ENCODE measurements at regions not wholly inside any gene's neighbourhood (a gene's known extent, or its start where the extent isn't known, plus 50 kb on each side); places are given as distances from the start of the nearest gene placed in this dataset.
"Not testable (repeated sequence)": the region's sequence is repeated elsewhere in the genome, so short reads cannot be mapped to it uniquely, and the experiment has no call there.

DNA sequence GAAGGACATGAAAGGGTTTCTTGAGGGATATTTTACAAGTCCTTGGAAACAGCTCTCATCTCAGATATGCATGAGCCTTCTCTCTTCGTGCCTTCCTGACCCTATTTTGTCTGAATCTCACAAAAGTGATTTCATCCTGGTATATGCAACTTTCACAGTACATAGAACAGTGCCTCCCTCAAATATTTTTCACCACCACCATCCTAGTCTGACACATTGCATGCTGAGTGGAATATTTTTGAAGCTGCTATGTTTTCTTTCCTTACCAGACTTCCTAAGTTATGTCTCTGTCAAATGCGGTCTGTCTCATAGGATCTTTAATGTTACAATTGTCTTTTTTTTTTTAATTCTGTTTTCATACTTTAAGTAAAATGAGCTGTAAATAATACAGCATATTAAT lies 673.3 kb upstream of the LRRN3 start:
- DNase-seq, result no peak

DNA sequence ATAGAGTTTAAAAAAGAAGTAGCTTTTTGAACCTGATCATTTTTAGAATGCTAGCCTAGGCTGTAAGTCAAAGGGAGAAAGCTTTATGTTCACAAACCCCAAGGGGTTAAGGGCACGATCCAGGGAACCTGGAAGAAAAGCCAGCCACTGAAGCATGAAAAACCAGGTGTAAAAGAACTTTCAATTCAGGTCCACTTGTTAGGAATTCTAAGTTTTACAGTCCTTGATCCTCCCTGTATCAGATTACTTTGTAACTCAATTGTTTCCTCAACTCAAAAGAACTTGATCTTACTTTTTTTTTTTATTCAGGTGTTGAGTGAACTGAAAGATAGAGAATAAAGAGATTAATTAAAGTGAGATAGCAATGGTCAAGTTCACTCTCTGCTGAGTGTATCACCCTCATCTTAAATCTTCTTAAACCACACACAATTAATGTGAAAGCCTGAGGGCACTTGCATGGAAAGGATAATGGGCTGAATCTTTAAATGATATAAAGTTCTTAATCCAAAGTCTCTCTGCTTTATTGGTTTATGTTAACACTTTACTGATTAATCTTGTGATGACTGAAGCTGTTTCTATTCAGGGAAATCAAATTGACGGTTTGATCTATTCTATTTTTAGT lies 672.2 kb upstream of the LRRN3 start:
- no peak for DNase-seq

DNA sequence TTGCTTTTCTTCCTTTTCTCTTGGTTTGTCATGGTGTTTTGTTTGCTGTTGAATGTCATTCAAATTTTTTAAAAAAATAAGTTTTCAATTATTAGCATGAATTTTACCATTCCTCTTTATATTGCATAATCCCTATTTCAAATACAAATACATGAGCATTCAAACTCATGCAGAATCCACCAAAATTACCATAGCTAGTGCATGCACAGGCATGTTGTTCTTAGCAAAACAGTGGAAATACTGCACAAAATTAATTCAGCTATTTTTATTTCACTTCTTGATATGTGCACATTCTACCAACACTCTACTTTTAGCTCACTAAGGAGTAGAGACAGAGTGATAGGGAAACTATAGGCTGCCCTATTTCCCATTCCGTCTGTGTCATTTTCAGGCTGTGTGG lies 670.1 kb upstream of the LRRN3 start:
- no peak for DNase-seq

DNA sequence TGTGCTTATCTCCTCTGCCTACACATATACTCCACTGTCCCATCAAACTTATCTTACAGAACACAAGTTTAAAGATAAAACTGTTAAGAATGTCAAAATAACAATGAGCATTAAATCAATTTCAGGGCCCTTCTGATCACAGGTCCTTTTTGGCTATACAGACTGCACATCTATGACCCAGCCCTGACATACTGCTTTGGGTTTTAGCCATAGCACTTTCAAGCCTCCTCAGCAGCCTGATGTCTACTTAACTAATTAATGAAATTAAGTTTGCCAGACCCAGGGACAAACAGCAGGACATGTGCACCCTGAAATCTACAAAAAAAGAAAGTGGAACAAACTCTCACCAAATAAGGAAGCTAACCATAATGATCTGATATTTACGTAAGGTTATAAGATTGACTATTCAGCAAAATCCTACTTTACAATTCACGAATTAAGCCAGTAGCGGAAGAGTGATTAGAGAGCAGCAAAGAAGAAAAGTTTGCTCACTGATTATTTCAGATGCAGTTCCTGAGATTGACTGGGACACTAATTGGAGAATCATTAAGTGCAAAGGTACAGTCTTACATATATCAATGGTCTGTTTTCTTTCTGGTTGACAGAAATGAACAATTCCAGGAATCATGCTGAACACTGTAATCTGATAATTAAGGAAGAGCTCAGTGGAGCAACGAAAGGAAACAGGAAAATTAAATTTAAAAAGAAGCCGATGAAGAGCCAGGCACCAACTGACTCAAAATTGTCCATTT lies 669.3 kb upstream of the LRRN3 start:
- DNase-seq, result no peak

DNA sequence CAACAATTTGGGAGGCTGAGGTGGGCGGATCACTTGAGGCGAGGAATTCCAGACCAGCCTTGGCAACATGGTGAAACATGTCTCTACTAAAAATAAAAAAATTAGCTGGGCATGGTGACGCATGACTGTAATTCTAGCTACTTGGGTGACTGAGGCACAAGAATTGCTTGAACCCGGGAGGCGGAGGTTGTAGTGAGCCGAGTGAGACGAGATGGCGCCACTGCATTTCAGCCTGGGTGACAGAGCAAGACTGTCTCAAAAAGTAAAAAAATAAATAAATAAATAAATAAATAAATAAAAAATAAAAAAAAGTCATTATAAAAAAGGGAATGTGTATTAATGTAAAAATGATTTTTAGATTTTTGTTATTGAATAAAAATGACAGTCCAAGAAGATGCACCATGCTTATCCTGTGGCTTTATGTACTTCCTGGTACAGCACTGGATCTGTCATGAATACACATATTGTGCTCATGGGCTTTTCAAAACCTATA lies 658.8 kb upstream of the LRRN3 start:
- no peak for DNase-seq

DNA sequence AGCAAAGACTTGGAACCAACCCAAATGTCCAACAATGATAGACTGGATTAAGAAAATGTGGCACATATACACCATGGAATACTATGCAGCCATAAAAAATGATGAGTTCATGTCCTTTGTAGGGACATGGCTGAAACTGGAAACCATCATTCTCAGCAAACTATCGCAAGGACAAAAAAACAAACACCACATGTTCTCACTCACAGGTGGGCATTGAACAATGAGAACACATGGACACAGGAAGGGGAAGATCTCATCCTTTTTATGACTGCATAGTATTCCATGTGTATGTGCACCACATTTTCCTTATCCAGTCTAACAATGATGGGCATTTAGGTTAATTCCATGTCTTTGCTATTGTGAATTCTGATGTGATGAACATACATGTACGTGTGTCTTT lies 652.0 kb upstream of the LRRN3 start:
- DNase-seq, result not testable (repeated sequence)

DNA sequence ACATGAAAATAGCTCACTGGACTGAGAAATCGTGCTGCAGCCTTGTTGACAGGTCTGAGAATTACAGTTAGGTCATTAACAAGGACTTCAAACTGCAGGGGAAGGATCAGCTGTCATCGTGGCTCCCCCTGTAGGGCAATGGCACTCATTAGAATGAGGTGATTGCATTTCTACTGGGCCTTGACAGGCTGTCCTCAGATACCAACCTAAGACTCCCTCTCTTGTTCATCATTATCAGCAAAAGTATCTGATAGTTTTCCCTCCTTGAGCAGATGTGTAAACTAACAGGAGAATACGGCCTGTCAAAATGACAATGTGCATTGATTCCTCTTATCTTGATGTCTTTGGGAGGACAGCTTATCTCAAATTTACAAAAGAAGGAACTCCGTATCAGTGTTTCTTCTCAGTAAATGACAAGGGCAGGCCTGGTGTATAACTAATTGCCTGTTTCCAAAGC lies 648.5 kb upstream of the LRRN3 start:
- no peak for DNase-seq

DNA sequence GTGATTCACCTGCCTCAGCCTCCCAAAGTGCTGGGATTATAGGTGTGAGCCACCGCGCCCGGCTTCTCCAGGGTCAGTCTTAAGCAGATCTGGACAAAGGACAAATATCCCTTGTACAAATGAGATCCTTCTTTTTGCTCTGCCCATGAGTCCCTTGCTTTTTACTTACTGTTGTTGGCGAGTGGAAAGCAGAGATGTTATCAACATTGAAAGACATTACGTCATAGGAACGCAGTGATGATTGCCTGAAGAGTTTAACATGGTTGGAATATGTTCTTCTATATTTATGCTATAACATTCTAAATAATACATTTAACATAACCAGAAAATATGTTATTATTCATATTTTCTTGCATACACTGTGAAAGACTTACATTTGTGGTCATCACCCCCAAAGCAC lies 644.3 kb upstream of the LRRN3 start:
- no peak for DNase-seq

DNA sequence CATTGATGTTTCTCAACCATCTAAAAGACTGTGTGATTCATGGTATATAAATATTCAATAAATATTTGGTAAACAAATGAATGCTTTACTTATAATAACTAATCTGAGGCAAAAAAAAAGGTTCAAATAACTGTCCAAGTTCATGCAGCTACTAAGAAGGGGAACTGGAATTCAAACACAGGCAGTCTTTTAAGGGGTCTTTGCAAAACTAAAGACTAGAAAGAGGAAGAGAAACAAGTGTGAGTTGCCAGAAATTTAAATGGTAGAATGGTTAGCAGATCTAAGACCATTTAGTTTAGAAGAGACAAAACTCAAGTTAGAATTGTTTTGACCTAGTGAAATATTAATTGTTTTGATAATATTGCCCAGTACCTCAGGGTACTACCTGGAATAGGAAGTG lies 642.0 kb upstream of the LRRN3 start:
- DNase-seq, result no peak

DNA sequence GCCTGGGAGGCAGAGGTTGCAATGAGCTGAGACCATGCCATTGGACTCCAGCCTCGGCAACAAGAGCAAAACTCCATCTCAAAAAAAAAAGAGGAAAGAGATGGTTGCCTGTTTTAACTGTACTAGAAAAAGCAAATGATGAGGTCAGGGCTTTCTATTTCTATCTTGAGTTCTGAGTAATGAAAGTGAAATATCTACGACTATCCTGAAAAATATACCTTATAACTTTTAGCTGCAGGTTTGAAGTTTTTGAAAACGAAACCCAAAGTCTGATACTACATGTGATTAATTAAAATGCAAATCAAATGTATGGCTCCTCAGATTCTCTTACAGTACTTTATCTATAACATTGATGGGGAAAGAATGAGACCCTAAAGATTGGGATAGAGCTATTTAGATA lies 636.2 kb upstream of the LRRN3 start:
- DNase-seq, result no peak

DNA sequence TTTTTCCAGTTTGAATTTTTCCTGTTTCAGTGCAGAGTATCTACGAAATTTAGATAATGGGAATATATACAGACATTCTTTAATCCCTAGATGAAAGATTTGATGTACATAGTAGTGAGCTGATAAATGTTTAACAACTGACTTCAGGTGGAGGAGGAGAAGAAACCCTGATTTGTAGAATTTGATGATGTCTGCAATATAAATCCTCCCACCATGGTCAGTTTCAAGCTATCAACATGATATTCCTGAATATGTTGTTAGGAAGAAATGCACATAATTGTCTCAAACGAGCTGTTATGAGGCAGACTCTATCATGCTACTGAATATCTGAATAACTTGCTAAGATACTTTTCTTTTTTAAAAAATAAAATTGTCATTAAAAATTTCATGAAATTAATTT lies 629.3 kb upstream of the LRRN3 start:
- DNase-seq, result no peak

DNA sequence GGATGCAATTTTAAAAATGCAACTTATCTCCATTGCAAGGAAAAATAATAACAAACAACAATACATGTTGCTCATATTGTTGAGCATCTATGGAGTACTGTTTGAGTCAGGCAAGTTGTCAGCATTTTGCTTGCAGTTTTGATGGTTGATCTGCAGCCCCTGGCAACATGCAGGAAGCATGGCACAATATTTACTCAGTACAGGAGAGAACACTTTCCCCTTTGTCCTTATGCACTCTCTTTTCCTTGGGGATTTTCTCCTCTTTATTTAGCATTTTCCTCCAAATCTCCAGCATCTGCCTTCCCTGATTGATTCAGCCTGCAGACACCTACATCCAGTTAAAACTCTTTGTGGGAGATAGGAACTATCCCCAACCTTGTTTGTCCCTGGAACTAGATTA lies 620.5 kb upstream of the LRRN3 start:
- DNase-seq, result no peak

DNA sequence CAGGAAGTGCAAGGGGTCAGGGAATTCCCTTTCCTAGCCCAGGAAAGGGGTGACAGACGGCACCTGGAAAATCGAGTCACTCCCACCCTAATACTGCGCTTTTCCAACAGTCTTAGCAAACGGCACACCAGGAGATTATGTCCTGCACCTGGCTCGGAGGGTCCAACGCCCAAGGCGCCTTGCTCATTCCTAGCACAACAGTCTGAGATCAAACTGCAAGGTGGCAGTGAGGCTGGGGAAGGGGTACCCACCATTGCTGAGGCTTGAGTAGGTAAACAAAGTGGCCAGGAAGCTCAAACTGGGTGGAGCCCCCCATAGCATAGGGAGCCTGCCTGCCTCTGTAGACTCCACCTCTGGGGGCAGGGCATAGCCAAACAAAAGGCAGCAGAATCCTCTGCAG lies 618.5 kb upstream of the LRRN3 start:
- not testable (repeated sequence) for DNase-seq

DNA sequence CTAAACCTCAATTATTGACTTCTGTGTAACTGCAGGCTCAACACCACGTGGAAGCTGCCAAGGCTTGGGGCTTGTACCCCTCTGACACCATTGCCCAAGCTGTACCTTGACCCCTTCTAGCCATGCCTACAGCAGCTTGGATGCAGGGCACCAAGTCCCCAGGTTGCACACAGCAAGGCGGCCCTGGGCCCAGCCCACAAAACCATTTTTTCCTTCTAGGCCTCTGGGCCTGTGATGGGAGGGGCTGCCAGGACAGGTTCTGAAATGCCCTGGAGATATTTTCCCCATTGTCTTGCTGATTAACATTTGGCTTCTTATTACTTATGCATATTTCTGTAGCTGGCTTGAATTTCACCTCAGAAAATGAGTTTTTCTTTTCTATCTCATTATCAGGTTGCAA lies 610.0 kb upstream of the LRRN3 start:
- no peak for DNase-seq

DNA sequence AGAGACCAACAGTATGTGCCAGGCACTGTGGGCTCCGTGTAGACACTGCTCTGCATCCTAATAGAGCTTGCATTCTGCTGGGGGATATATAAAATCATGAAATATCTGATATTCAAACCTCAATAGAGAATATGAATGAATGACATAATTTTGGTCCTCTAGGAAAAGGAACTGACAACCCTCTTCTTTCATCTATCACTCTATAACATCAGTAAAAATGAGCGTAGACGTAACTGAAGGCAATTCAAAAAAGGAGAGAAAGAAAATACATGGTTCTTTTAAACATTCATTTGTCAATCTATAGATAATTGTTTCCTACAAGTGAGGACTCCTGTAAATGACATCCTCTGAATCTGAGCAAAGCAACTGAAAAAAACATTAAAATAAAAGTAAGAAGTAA lies 607.4 kb upstream of the LRRN3 start:
- DNase-seq, result no peak

DNA sequence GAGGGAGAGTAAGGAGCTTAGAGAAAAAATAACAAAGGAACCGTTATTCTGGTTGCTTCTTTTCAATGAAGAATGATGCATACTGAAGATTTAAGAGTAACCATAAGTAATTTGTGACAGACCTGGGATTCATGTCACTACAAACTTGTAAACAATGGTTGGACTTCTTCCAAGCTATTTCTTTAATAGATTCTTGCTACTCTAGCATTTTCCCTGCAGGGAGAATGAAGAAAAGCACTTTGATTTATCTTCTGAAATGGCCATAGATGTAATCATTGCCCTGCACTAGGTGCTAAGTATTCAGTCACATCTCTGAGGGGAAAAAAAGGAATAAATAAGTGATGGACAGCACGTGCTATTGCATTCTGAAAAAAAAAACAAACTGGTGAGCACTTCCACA lies 606.6 kb upstream of the LRRN3 start:
- DNase-seq, result no peak

DNA sequence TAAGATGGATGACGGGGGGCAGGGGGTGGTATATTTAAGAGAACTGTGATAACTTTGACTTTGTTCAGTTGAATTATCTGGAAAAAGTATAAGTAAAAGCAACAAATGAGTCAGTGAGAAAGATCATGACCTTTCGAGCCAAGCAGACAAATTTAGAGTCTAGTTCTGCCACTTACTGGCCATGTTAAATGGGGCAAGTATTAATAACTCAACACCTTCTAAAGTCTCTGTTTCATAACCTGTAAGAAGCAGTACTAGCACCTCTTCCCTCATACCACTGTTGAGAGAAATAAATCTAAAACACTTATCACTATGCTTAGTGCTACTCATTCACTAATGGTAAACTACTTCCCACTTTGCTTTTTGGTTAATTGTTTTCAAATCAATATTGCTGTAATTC lies 604.4 kb upstream of the LRRN3 start:
- no peak for DNase-seq

DNA sequence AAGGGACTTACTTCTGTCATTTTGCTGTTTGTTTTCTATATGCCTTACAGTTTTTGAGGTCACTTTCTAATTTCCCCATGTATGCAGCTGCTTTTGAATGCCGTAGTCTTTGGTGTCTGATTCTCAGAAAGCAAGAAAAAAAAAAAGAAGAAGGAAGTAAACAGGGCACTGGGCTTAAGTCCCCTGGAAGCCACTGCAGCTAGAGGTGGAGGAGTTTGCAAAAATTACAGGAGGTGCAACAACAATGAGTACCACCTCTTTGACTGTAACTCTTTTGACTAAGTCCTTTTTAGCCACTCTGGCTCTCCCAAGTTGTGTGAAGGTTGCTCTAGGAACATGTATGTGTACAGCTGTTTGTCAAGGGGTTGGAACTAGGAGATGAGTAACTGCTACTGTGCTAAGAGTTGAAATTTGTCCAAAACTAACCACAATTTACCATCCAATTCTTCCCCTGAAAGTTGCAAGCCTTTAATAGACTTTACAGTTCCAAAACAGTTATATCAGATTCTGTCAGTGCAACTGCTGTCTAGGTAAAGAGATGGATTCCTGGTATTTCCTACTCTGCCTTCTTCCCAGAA lies 588.0 kb upstream of the LRRN3 start:
- DNase-seq, result no peak

DNA sequence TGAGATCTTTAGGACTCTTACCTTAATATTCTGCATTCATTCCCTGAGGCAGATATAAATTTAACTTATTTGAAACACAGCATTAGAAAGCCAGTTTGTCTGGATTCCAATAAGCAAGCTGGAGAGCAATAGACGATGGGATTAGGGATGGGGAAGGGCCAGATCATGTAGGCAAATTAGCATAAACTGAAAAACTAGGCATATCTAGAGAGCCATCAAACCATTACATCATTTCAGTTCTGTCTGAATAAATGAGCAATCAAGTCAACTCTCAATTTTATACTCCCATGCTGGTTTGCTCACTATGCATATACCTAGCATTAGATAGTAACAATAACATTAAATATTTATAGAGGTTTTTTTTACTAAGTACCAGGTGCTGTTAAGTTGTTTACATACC lies 583.6 kb upstream of the LRRN3 start:
- DNase-seq, result no peak

DNA sequence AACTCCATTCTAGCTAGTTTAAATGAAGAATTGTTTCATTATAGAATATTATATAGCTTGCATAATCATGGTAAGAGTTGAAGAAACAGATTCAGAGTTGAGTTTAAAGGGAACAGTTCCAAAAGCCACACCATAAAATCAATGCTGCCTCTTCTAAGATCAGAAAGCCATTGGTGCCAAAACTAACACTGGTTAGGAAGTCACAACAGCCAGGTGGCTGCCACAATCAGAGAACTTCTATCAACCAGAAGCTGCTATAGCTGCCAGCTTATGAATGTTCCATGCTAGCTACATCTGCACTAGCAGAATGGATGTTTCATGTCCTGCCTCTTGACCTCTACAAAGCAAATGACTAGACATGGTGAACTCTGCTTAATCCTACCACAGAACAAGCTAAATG lies 583.1 kb upstream of the LRRN3 start:
- DNase-seq, result no peak

DNA sequence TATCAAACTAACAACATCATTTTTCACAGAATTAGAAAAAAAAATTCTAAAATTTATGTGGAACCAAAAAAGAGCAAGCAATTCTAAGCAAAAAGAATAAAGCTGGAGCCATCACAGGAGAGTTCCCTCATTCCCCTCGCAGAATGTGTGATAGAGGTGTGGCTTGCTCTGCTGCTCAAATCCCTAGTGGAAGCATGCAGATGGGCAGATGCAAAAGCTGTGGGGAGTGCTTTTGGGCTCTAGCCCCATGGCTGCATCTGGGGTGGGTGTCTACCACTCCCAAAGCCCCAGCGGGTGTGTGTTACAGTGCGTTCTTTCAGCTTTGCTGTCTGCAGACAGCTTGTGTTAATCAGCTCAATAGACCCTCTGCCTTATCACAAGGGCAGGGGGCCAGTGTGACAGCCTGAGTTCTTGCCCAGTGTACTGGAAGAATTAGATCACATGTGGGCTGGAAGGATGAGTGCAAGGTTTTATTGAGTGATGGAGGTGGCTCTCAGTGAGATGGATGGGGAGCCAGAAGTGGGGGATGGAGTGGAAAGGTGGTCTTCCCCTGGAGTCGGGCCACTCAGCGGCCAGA lies 575.9 kb upstream of the LRRN3 start:
- DNase-seq, result not testable (repeated sequence)

DNA sequence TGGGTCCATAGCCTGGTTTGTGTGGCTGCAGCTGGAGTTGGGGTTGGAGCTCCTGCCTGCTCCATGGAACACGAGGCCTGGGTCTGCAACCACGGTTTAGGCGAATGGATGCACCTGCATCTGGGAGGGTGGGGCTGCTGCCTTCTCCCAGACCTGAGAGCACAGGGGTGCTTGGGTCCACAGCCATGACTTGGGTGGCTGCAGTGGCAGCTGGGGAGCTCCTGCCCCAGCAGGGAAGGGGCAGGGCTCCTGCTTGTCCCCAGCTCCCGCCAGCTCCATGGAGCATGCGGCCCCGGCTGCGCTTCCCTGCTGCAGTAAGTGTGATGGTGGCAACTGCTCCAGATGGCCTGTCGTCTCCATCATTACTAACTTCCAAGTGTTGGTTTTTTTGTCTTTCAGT lies 571.1 kb upstream of the LRRN3 start:
- DNase-seq, result no peak

DNA sequence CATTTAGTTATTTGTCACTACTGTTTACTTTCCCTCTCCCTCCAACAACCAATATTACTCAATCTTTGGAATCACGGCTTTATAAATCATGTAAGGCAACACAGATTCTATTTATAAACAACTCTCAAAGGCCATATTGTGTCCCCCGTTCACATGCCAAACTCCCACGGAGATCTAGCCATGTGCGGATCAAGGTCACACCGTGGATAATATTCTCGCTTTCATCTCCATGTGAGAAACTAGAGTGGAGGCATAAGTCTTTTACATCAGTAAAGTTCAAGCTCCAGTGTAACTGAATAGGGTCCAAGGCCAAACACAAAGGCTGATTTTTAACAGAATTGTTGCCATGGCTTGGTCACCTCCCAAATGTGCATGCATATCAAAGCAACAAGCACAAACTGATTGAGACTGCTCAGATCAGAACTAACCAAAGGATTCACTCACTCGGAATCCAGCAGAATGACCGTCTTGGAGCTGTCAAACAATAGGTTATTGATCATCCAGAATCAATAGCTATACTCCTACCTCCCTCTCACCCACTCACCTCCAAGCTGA lies 569.5 kb upstream of the LRRN3 start:
- DNase-seq, result no peak

Data from inflammatory macrophage (primary cell).